ENCODE measurements at regions not wholly inside any gene's neighbourhood (a gene's known extent, or its start where the extent isn't known, plus 50 kb on each side); places are given as distances from the start of the nearest gene placed in this dataset.

GRCh38 chr13:30081331-30081730 lies 226.0 kb downstream of the KATNAL1 start (continued):
- TF ChIP-seq, protein P1, sequence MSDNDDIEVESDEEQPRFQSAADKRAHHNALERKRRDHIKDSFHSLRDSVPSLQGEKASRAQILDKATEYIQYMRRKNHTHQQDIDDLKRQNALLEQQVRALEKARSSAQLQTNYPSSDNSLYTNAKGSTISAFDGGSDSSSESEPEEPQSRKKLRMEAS (CRISPR knock-in tag; IDR thresholded peaks at IDR 0.05) = no peak
- TF ChIP-seq, protein P2, sequence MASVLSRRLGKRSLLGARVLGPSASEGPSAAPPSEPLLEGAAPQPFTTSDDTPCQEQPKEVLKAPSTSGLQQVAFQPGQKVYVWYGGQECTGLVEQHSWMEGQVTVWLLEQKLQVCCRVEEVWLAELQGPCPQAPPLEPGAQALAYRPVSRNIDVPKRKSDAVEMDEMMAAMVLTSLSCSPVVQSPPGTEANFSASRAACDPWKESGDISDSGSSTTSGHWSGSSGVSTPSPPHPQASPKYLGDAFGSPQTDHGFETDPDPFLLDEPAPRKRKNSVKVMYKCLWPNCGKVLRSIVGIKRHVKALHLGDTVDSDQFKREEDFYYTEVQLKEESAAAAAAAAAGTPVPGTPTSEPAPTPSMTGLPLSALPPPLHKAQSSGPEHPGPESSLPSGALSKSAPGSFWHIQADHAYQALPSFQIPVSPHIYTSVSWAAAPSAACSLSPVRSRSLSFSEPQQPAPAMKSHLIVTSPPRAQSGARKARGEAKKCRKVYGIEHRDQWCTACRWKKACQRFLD (CRISPR knock-in tag; IDR thresholded peaks at IDR 0.05) = no peak
- no peak for TF ChIP-seq ARID1B (IDR thresholded peaks at IDR 0.05)
- TF ChIP-seq, protein P3, sequence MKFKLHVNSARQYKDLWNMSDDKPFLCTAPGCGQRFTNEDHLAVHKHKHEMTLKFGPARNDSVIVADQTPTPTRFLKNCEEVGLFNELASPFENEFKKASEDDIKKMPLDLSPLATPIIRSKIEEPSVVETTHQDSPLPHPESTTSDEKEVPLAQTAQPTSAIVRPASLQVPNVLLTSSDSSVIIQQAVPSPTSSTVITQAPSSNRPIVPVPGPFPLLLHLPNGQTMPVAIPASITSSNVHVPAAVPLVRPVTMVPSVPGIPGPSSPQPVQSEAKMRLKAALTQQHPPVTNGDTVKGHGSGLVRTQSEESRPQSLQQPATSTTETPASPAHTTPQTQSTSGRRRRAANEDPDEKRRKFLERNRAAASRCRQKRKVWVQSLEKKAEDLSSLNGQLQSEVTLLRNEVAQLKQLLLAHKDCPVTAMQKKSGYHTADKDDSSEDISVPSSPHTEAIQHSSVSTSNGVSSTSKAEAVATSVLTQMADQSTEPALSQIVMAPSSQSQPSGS (CRISPR knock-in tag; IDR thresholded peaks at IDR 0.05) = no peak
- no peak for TF ChIP-seq FOSL1 (tag; conservative IDR thresholded peaks at IDR 0.05)
- TF ChIP-seq ZNF347 (CRISPR knock-in tag; IDR thresholded peaks at IDR 0.05; ENCODE audit: low read depth) = no peak
- no peak for TF ChIP-seq PHTF2 (CRISPR knock-in tag; IDR thresholded peaks at IDR 0.05)
- TF ChIP-seq FOS (IDR thresholded peaks at IDR 0.05; ENCODE audit: extremely low read depth, insufficient read length) = no peak
- TF ChIP-seq TSHZ1 (CRISPR knock-in tag; IDR thresholded peaks at IDR 0.05) = no peak
- TF ChIP-seq, protein P4, sequence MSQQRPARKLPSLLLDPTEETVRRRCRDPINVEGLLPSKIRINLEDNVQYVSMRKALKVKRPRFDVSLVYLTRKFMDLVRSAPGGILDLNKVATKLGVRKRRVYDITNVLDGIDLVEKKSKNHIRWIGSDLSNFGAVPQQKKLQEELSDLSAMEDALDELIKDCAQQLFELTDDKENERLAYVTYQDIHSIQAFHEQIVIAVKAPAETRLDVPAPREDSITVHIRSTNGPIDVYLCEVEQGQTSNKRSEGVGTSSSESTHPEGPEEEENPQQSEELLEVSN (IDR thresholded peaks at IDR 0.05; ENCODE audit: borderline replicate concordance in 1 of 2, extremely low read depth in 1 of 2, insufficient read depth in 1 of 2, insufficient read length in 1 of 2, low read depth in 1 of 2, low read length in 1 of 2, poor library complexity in 1 of 2, severe bottlenecking in 1 of 2) = no peak
- no peak for TF ChIP-seq RBM39 (optimal IDR thresholded peaks at IDR 0.05; ENCODE audit: low read depth, low read length)
